ENCODE measurements at regions not wholly inside any gene's neighbourhood (a gene's known extent, or its start where the extent isn't known, plus 50 kb on each side); places are given as distances from the start of the nearest gene placed in this dataset.
A peak's percentile ranks its signal among the peaks of the same experiment; 100 is the strongest.

GRCh38 chr6:25066593-25066992 is 130.8 kb upstream of the RIPOR2 start:
- DNase-seq (ENCODE audit: low spot score), result no peak

- no peak for DNase-seq (ENCODE audit: low spot score)
Measured at GRCh38 chr6:25068866-25069265, 133.1 kb upstream of the RIPOR2 start.

- peak; percentile 76 for DNase-seq (ENCODE audit: low spot score)
Measured at GRCh38 chr6:25070547-25071366, 135.0 kb upstream of the RIPOR2 start.

DNA sequence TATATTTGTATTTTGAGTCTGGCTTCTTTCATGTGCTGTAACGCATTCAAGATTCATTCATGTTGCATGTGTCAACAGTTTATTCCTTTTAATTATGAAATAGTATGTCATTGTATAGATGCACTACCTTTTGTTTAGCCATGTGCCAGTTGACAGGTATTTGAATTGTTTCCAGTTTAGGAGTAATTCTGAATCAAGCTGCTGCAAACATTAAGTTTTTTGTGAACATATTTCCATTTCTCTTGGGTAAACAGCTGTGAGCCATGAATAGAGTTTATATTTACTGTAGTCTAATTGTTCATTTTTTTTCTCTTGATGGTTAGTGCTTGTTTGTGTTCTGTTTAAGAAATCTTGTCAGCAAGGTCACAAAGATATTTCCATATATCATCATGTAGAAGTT is 142.4 kb upstream of the RIPOR2 start:
- DNase-seq (ENCODE audit: low spot score), result no peak

DNA sequence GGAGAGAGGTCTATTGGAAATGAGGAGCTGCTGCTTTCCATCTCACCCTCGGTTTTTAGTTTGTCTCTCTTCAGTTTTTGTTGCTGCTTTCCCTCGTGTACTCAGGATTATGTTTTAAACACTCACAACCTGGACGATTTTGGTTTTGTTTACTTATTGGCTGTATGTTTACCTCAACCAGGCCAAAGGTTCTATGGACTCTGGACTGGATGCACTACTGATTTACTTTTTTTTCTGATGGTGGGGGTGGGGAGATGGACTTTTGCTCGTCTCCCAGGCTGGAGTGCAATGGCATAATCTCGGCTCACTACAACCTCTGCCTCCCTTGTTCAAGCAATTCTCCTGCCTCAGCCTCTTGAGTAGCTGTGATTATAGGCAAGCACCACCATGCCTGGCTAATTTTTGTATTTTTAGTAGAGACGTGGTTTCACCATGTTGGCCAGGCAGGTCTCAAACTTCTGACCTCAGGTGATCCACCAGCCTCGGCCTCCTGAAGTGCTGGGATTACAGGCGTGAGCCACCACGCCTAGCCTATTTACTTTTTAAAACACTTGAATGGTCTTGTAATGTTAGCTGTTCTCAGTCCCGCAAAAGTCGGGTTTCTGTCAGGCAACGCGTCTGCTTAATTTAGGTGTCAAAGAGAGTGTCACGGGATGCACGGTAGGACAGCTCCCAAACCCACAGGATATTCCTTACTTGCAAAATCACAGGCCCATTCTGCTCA is 148.2 kb upstream of the RIPOR2 start:
- DNase-seq (ENCODE audit: low spot score), result no peak

- DNase-seq (ENCODE audit: low spot score), result no peak
Measured at GRCh38 chr6:25084508-25084833, 148.7 kb upstream of the RIPOR2 start.

DNA sequence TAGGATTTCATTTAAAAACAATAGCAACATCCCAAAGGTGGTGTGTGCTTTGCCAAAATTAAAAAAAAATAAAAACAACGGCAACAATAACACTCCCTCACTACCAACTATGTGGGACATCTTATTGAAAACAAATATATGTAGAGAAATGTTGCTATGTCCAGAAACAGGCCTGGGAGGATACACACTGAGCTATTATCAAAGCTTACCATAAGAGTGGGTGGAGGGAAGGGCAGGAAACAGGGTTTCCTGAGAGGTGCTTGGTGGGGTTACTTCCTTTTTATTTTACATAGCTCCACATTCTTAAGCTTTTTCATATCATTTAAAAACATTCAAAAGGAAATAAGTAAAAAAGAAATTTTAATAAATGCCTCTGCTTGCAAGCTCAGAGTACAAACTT is 150.0 kb upstream of the RIPOR2 start:
- DNase-seq (ENCODE audit: low spot score), result no peak

GRCh38 chr6:25086500-25087091 is 150.8 kb upstream of the RIPOR2 start:
- no peak for DNase-seq (ENCODE audit: low spot score)

DNA sequence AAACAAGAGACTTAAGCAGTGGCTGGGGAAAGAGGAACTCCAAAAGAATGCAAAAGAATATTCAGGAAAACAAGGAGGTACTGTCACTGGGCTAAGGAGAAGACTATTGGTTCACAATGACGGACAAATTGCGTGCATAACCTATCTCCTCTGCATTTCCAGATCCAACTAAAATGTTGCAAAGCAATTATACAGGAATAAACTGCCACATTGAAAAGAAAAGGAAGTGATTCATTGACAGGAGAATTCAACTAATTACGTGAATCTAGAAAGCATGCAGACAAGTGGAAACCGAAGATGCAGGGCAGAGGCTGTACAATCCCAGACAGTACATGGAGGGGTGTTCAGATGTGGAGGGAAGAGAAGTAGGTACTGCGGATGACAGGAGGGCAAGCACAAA is 152.8 kb upstream of the RIPOR2 start:
- DNase-seq (ENCODE audit: low spot score), result no peak

DNA sequence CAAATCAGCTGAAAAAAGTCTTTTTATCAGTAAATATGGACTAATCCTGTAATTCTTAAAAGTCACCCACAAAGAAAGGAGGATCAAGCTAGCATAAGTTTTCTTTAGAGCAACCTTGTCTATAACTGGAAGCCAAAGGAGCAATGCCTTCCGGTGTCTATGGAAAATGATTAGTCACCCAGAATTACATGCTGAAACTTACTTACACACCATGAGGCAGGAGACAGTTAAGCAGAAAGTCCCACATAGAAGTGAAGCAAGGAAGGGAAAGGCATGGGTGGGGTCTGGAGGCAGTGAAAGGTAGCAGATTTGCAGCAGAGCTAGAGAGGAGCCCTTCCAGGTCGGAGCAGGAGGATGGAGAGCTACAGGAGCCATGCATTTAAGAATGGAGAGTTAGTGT is 153.7 kb upstream of the RIPOR2 start:
- DNase-seq (ENCODE audit: low spot score), result no peak

- no peak for DNase-seq (ENCODE audit: low spot score)
Measured at GRCh38 chr6:25094726-25095125, 159.0 kb upstream of the RIPOR2 start.

DNA sequence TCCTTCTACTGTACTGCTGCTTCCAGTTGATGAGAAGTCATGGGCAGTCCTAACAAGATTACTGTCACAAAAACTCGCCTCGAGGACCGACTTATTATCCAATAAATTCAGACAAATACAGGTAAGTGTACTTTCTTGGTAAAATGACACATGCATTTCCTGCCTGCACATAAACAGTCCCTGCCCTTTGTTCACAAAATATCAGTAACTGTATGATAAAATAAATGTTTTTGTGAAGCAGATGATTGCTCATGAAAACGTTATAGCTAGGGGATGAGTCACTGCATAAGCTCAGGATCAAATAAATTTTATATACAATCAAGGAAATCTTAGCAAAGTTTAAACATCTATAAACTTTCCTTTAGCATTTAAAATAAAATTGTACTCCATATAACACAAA is 164.5 kb upstream of the RIPOR2 start:
- DNase-seq (ENCODE audit: low spot score), result no peak

DNA sequence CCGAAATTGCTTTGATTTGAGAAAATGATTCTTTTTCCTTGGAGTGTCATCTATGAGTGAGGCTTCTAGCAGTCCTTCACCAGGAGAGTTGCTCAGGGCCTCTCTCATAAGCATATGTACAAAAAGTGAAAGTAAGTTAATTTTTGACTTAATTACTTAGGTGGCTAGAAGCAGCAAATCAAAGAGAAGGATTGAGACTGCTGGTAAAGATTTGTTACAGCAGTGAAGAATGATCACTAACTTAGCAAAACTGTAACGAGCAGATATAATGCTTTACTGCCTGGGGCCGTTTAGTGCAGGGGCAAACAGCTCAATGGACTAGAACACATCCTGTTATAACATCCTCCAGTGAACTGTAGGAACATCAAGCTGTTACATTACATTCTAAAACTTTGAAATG is 167.8 kb upstream of the RIPOR2 start:
- no peak for DNase-seq (ENCODE audit: low spot score)

- DNase-seq (ENCODE audit: low spot score), result no peak
Measured at GRCh38 chr6:25105070-25105925, 169.5 kb upstream of the RIPOR2 start.

DNA sequence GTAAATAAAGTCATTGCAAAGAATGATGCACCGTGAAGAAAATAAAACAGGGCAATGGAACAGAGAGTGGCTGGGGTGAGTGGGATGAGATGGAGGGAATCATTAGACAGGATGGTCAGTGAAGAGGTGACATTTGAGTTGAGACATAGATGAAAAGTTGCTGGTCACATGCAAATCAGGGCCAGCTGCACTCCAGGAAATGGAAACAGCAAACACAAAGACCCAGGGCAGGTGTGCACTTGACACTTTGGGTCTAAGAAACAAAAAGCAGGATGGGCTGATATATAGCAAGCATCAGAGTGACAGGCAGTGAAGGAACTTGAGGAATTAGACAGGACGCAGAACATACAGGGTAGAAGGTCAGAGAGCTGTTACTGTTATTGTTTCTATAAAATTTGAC is 171.5 kb upstream of the RIPOR2 start:
- DNase-seq (ENCODE audit: low spot score), result no peak

GRCh38 chr6:25111782-25112181 is 167.4 kb upstream of the CARMIL1 start:
- DNase-seq (ENCODE audit: low spot score), result no peak

- no peak for DNase-seq (ENCODE audit: low spot score)
Measured at GRCh38 chr6:25112322-25112773, 166.8 kb upstream of the CARMIL1 start.

DNA sequence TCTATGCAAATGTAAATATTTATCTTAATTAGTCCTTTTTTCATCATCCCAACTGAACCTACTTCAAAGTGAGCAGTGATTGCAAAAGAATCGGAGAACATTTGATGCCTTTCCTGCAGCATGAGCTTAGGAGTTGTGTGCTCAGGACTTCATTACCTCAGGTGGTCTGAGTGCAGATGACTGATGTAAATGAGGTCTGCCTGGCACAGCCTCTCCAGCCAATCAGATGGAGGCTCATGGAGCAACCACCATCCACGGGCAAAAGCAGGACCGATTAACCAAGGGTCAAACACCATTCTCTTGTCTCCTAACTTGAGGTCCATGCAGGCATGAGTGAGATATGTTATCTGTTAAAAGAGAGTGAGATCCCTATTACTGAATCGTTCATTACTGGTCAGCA is 165.7 kb upstream of the CARMIL1 start:
- no peak for DNase-seq (ENCODE audit: low spot score)

GRCh38 chr6:25118038-25118437 is 161.1 kb upstream of the CARMIL1 start:
- DNase-seq (ENCODE audit: low spot score), result no peak

- no peak for DNase-seq (ENCODE audit: low spot score)
Measured at GRCh38 chr6:25121186-25121585, 158.0 kb upstream of the CARMIL1 start.

- DNase-seq (ENCODE audit: low spot score), result no peak
Measured at GRCh38 chr6:25122001-25122400, 157.2 kb upstream of the CARMIL1 start.

DNA sequence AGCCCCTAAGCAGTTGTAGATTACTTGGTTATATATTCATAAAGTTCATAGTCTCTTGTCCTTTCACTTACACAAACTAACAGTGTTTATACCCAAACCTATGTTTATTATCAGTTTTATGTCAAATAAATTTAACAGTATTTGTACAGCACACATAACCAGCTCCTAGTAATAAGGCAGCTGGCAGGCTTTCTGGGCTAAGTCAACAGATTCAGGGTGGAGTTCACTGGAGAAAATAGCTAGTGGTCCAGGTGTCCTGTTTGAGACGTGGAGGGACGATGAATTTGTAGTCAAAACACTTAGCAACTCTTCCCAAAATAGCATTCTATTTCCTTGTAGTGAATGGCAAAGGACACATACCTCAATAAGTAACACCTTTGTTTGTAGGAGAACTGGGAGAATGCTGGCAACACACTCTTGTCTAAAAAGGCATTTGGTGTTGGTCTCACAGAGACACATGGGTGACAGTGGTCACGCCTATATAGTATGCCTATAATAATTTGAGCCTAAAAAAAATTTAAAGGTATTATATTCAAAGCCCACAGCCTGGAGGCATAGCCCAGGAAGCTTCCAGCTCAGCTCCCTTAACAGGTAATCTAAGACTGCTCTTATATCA is 156.4 kb upstream of the CARMIL1 start:
- DNase-seq (ENCODE audit: low spot score), result no peak

Measured in cerebellar cortex (tissue), 1 donor.